ENCODE measurements at regions not wholly inside any gene's neighbourhood (a gene's known extent, or its start where the extent isn't known, plus 50 kb on each side); places are given as distances from the start of the nearest gene placed in this dataset.

- no peak overlapping the region for H3K27ac ChIP-seq (ENCODE audit: control insufficient read depth, insufficient read depth, low read length)
- no peaks in the 10 kb centered on the region for H3K4me1 ChIP-seq (ENCODE audit: control insufficient read depth, extremely low read depth, insufficient read depth, low read length)
- no peaks in the 10 kb centered on the region for H3K79me2 ChIP-seq (ENCODE audit: control insufficient read depth, insufficient read depth, low read length)
- H2AFZ ChIP-seq (ENCODE audit: control insufficient read depth, low read length), result no peak overlapping the region
- peaks cover 14% of the 10 kb centered on the region for H3K27me3 ChIP-seq (ENCODE audit: control insufficient read depth, extremely low read depth, insufficient read depth, low read length)
- H3K4me3 ChIP-seq (ENCODE audit: control insufficient read depth in 2 of 3, extremely low read depth in 1 of 3, insufficient read depth in 2 of 3, low read depth in 1 of 3, low read length in 3 of 3), result no peak overlapping the region
- dilution Hi-C loops (cut with MboI; ENCODE audit: extremely low pct_ligation_motif_present, low sequenced_read_pairs), result no loop called here
- H4K20me1 ChIP-seq (ENCODE audit: control insufficient read depth, extremely low read depth, insufficient read depth, low read length), result no peaks in the 10 kb centered on the region
- FAIRE-seq, result no peak
- no peak overlapping the region for H3K4me2 ChIP-seq (ENCODE audit: control insufficient read depth, extremely low read depth, insufficient read depth, low read depth, low read length)
- no peaks in the 10 kb centered on the region for H3K9me1 ChIP-seq (ENCODE audit: control insufficient read depth, extremely low read depth, insufficient read depth, low read length)
- DNase-seq (ENCODE audit: low read depth, low spot score), result no peak
- no peak overlapping the region for H3K9ac ChIP-seq (ENCODE audit: control insufficient read depth, extremely low read depth, insufficient read depth, low read length)
- H3K36me3 ChIP-seq (ENCODE audit: control insufficient read depth in 2 of 2, extremely low read depth in 1 of 2, insufficient read depth in 2 of 2, low read length in 2 of 2), result no peaks in the 10 kb centered on the region
- no peaks in the 10 kb centered on the region for H3K9me3 ChIP-seq (ENCODE audit: control insufficient read depth, low read depth, low read length)
- TF ChIP-seq, protein P1, sequence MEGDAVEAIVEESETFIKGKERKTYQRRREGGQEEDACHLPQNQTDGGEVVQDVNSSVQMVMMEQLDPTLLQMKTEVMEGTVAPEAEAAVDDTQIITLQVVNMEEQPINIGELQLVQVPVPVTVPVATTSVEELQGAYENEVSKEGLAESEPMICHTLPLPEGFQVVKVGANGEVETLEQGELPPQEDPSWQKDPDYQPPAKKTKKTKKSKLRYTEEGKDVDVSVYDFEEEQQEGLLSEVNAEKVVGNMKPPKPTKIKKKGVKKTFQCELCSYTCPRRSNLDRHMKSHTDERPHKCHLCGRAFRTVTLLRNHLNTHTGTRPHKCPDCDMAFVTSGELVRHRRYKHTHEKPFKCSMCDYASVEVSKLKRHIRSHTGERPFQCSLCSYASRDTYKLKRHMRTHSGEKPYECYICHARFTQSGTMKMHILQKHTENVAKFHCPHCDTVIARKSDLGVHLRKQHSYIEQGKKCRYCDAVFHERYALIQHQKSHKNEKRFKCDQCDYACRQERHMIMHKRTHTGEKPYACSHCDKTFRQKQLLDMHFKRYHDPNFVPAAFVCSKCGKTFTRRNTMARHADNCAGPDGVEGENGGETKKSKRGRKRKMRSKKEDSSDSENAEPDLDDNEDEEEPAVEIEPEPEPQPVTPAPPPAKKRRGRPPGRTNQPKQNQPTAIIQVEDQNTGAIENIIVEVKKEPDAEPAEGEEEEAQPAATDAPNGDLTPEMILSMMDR (optimal IDR thresholded peaks at IDR 0.05 in 1 of 3, IDR thresholded peaks at IDR 0.05 in 1 of 3, conservative IDR thresholded peaks at IDR 0.05 in 1 of 3; ENCODE audit: extremely low read depth in 1 of 3, insufficient read depth in 2 of 3, low read length in 3 of 3), result no peak
- TF ChIP-seq EZH2 (IDR thresholded peaks at IDR 0.05; ENCODE audit: low read length), result no peak
Measured at GRCh38 chr6:149152521-149152920, 165.0 kb upstream of the TAB2 start.

GRCh38 chr6:149153100-149153499 is 164.4 kb upstream of the TAB2 start:
- Histone ChIP-seq H3K9me3 (ENCODE audit: control insufficient read depth, low read depth, low read length) (no peaks in the 10 kb centered on the region), H3K4me3 (ENCODE audit: control insufficient read depth in 2 of 3, extremely low read depth in 1 of 3, insufficient read depth in 2 of 3, low read depth in 1 of 3, low read length in 3 of 3) (no peak overlapping the region), H3K4me2 (ENCODE audit: control insufficient read depth, extremely low read depth, insufficient read depth, low read depth, low read length) (no peak overlapping the region), H3K9me1 (ENCODE audit: control insufficient read depth, extremely low read depth, insufficient read depth, low read length) (no peaks in the 10 kb centered on the region), H3K4me1 (ENCODE audit: control insufficient read depth, extremely low read depth, insufficient read depth, low read length) (no peaks in the 10 kb centered on the region), H3K27me3 (ENCODE audit: control insufficient read depth, extremely low read depth, insufficient read depth, low read length) (peaks cover 9% of the 10 kb centered on the region), H3K27ac (ENCODE audit: control insufficient read depth, insufficient read depth, low read length) (no peak overlapping the region), H3K79me2 (ENCODE audit: control insufficient read depth, insufficient read depth, low read length) (no peaks in the 10 kb centered on the region), H3K9ac (ENCODE audit: control insufficient read depth, extremely low read depth, insufficient read depth, low read length) (no peak overlapping the region), H4K20me1 (ENCODE audit: control insufficient read depth, extremely low read depth, insufficient read depth, low read length) (no peaks in the 10 kb centered on the region), H2AFZ (ENCODE audit: control insufficient read depth, low read length) (no peak overlapping the region), H3K36me3 (ENCODE audit: control insufficient read depth in 2 of 2, extremely low read depth in 1 of 2, insufficient read depth in 2 of 2, low read length in 2 of 2) (no peaks in the 10 kb centered on the region)
- TF ChIP-seq, protein P1 (optimal IDR thresholded peaks at IDR 0.05 in 1 of 3, IDR thresholded peaks at IDR 0.05 in 1 of 3, conservative IDR thresholded peaks at IDR 0.05 in 1 of 3; ENCODE audit: extremely low read depth in 1 of 3, insufficient read depth in 2 of 3, low read length in 3 of 3), result no peak
- TF ChIP-seq EZH2 (IDR thresholded peaks at IDR 0.05; ENCODE audit: low read length), result no peak
- dilution Hi-C loops (cut with MboI; ENCODE audit: extremely low pct_ligation_motif_present, low sequenced_read_pairs), result no loop called here
- no peak for DNase-seq (ENCODE audit: low read depth, low spot score)
- no peak for FAIRE-seq

All from keratinocyte (primary cell).